Activated CD4-positive, alpha-beta T cell treated with anti-CD3 and anti-CD28 coated beads, Interleukin-2, amount 50 U/mL, for 16 hours (primary cell): ENCODE measurements at regions not wholly inside any gene's neighbourhood (a gene's known extent, or its start where the extent isn't known, plus 50 kb on each side); places are given as distances from the start of the nearest gene placed in this dataset.
"Not testable (repeated sequence)": the region's sequence is repeated elsewhere in the genome, so short reads cannot be mapped to it uniquely, and the experiment has no call there.

Experiments
- DNase-seq: peaks from one replicate; pipeline ENCODE4 v3.0.0-alpha.2; 2020

GRCh38 chr21:36207577-36208320 is 51.1 kb downstream of the DOP1B start:
- DNase-seq, result peak; percentile 63

GRCh38 chr21:36208326-36209013 is 51.8 kb downstream of the DOP1B start:
- no peak for DNase-seq

DNA sequence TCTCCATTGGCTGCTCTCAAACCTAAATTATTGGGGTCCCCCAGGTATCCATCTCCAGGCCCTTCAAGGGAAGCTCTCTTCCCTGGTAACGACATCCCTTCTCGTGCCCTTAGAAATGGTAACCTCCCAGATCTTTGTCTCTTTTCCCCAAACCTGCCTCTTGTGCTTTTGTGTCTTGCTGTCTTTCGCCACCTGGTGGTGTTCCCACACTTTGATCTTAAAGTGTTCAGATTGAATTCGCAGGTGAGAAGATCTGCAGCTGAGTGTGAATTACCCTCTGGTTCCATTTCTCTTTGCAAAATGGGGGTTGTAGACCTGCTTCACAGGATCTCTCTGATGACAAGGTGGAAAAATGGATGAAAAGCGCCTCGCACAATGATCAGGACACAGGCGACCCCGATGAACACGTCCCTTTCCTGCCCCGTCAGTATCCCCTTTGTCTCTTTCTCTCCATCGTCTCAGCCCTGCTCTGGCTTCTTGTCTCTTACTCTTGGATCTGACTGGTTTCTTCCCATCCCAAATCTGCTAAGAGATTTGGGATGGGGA is 53.1 kb downstream of the DOP1B start:
- DNase-seq, result peak; percentile 59

- DNase-seq, result no peak
Observed at GRCh38 chr21:36210779-36211659, 54.4 kb downstream of the DOP1B start.

GRCh38 chr21:36211660-36212512 is 55.3 kb downstream of the DOP1B start:
- no peak for DNase-seq

- no peak for DNase-seq
Observed at GRCh38 chr21:36212513-36212780, 55.8 kb downstream of the DOP1B start.

GRCh38 chr21:36214561-36214960 is 57.9 kb downstream of the DOP1B start:
- no peak for DNase-seq

DNA sequence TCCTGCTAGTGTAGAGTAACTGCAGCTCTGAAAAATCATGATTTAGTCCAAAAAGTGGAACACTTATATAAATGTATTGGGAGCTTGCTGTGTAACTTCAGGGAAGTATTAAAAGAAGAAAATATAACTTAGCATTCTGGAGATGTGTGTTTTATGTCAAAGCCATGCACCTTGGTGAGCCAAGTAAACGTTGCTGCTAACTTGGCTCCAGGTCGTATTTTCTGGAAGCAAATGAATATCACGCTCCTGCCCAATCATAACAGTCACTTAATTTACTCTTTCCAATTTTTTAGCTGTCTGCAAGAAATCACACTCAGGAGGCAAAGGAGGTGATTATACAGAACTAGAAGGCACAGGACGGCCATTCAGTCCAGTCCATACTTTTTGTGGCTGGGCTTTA is 61.1 kb downstream of the DOP1B start:
- no peak for DNase-seq

GRCh38 chr21:36218691-36219090 is 62.1 kb downstream of the DOP1B start:
- no peak for DNase-seq

- no peak for DNase-seq
Observed at GRCh38 chr21:36223451-36223850, 66.8 kb downstream of the DOP1B start.

GRCh38 chr21:36229181-36229580 is 72.6 kb downstream of the DOP1B start:
- no peak for DNase-seq

- not testable (repeated sequence) for DNase-seq
Observed at GRCh38 chr21:36231444-36231843, 74.8 kb downstream of the DOP1B start.

GRCh38 chr21:36232641-36233040 is 76.0 kb downstream of the DOP1B start:
- DNase-seq, result no peak

DNA sequence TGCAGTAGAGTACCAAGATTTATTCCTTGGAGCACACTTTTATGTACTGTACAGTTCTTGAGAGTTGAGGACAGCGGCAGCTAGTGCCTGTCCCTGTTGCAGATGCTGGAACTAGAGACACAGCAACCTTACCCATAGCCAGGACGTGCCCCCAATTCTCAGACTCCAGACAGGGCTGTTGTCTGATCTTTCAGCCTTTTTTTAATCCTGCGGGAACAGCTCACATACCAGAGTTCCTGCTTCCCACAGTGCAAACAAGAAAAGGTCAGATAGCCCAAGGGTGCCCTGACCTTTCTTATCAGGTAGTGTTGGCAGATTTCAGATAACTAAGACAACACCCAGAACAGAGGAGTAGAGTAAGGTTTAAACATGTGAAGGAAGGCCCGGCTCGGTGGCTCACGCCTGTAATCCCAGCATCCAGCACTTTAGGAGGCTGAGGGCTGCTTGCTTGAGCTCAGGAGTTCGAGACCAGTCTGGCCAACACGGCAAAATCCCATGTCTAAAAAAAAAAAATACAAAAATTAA is 78.5 kb downstream of the DOP1B start:
- no peak for DNase-seq

DNA sequence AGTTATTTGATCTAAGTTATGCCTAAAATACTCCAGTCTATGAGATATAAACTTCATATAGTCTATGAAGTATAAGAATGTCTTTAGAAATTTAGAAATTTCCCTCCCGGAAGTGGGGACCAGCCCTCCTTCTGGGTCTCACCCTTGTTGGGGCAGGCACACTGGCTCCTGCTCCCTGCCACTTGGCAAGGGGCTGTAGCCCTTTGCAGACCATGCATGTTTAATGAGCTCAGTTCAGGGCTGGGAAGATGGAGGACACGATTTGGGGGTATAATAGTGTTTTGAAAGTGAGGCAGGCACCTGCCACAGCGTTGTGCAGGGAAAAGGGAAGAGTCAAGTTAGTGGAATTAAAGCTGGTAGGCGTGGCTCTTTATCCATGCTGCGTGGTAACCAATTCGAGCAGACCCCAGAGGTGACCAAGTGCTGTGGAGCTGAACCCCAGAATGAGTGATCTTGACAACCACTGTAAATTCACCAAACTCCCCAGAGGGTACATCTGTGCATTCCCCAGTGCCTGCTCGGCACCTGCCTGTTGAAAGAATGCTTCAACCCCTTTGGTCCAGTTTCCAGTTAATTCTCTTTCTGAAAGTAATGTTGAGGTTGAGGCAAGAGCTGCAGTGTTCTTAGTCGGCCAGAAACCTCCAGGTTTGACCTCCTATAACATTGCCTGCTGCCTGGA is 79.6 kb downstream of the DOP1B start:
- no peak for DNase-seq

- DNase-seq, result no peak
Observed at GRCh38 chr21:36237441-36237840, 80.8 kb downstream of the DOP1B start.

- DNase-seq, result no peak
Observed at GRCh38 chr21:36239585-36239984, 80.4 kb upstream of the MORC3 start.

GRCh38 chr21:36241717-36242116 is 78.3 kb upstream of the MORC3 start:
- DNase-seq, result no peak

- DNase-seq, result no peak
Observed at GRCh38 chr21:36245115-36245514, 74.9 kb upstream of the MORC3 start.

- DNase-seq, result no peak
Observed at GRCh38 chr21:36245649-36246048, 74.3 kb upstream of the MORC3 start.

- DNase-seq, result no peak
Observed at GRCh38 chr21:36246080-36246631, 73.8 kb upstream of the MORC3 start.
